HFFc6 (cell line): ENCODE measurements at regions not wholly inside any gene's neighbourhood (a gene's known extent, or its start where the extent isn't known, plus 50 kb on each side); places are given as distances from the start of the nearest gene placed in this dataset.

Experiments used
- DNase-seq: peaks from one replicate; pipeline ENCODE4 v3.0.0-alpha.2; 2018
- H3K27ac Mint-ChIP-seq: 2 replicates; pipeline ENCODE4 v1.8.0; 2020; ENCODE audit warnings: mild to moderate bottlenecking, mixed read lengths
- H3K27me3 Mint-ChIP-seq: 2 replicates; pipeline ENCODE4 v1.8.0; 2021; ENCODE audit warnings: mild to moderate bottlenecking, moderate library complexity, mixed read lengths; ENCODE audit not compliant: insufficient read depth
- H3K36me3 Mint-ChIP-seq: 2 replicates; pipeline ENCODE4 v1.8.0; 2021; ENCODE audit warnings: low read depth, mixed read lengths
- H3K4me1 Mint-ChIP-seq: 2 replicates; pipeline ENCODE4 v1.8.0; 2020; ENCODE audit warnings: low read depth, mixed read lengths
- H3K4me3 Mint-ChIP-seq: 2 replicates; pipeline ENCODE4 v1.8.0; 2020; ENCODE audit warnings: mild to moderate bottlenecking, moderate library complexity, mixed read lengths
- H3K9me3 Mint-ChIP-seq: 2 replicates; pipeline ENCODE4 v1.8.0; 2020; ENCODE audit warnings: mild to moderate bottlenecking, mixed read lengths
- CTCF ChIP-seq: fragments of 200-600 bp; sonication (generic); IDR thresholded peaks from 2 replicates; pipeline ENCODE4 v1.5.0; 2021; ENCODE audit warnings: antibody characterized with exemption, mild to moderate bottlenecking

- peaks cover 8% of the 10 kb centered on the region; the same call in 1 of the 2 replicates for H3K9me3 Mint-ChIP-seq
- H3K27ac Mint-ChIP-seq = no peak overlapping the region
- H3K4me1 Mint-ChIP-seq = peaks cover 33% of the 10 kb centered on the region
- DNase-seq = peak; percentile 8
- no peak overlapping the region for H3K4me3 Mint-ChIP-seq
- no peaks in the 10 kb centered on the region for H3K36me3 Mint-ChIP-seq
- TF ChIP-seq CTCF = peak; percentile 63
- H3K27me3 Mint-ChIP-seq = no peaks in the 10 kb centered on the region
Measured at GRCh38 chr1:238119060-238119459, 228.3 kb upstream of the ZP4 start.

GRCh38 chr1:238115852-238116251, 225.1 kb upstream of the ZP4 start:
- no peak overlapping the region; the same call in 1 of the 2 replicates for H3K4me3 Mint-ChIP-seq
- peaks cover 4% of the 10 kb centered on the region; the same call in 1 of the 2 replicates for H3K9me3 Mint-ChIP-seq
- H3K4me1 Mint-ChIP-seq = peaks cover 25% of the 10 kb centered on the region
- no peak overlapping the region for H3K27ac Mint-ChIP-seq
- TF ChIP-seq CTCF = no peak
- DNase-seq = no peak
- H3K36me3 Mint-ChIP-seq = no peaks in the 10 kb centered on the region
- no peaks in the 10 kb centered on the region; the same call in 1 of the 2 replicates for H3K27me3 Mint-ChIP-seq

GRCh38 chr1:238112952-238113621, 222.4 kb upstream of the ZP4 start:
- DNase-seq = no peak
- no peak for TF ChIP-seq CTCF

GRCh38 chr1:238111516-238111915, 220.8 kb upstream of the ZP4 start:
- no peak overlapping the region for H3K4me3 Mint-ChIP-seq
- peaks cover 4% of the 10 kb centered on the region; the same call in 1 of the 2 replicates for H3K9me3 Mint-ChIP-seq
- H3K36me3 Mint-ChIP-seq = no peaks in the 10 kb centered on the region
- peaks cover 23% of the 10 kb centered on the region for H3K4me1 Mint-ChIP-seq
- DNase-seq = no peak
- no peaks in the 10 kb centered on the region; the same call in none of the 2 replicates for H3K27me3 Mint-ChIP-seq
- no peak overlapping the region for H3K27ac Mint-ChIP-seq
- no peak for TF ChIP-seq CTCF

More at GRCh38 chr1:238112952-238113621, 222.4 kb upstream of the ZP4 start:
- Mint-ChIP-seq H3K36me3 (no peaks in the 10 kb centered on the region), H3K4me3 (no peak overlapping the region), H3K27me3 (no peaks in the 10 kb centered on the region; the same call in none of the 2 replicates), H3K9me3 (peaks cover 7% of the 10 kb centered on the region; the same call in 1 of the 2 replicates), H3K27ac (no peak overlapping the region), H3K4me1 (peaks cover 10% of the 10 kb centered on the region; the same call in 1 of the 2 replicates)

GRCh38 chr1:238111081-238111480, 220.4 kb upstream of the ZP4 start:
- H3K27ac Mint-ChIP-seq = no peak overlapping the region

More at GRCh38 chr1:238111081-238111480, 220.4 kb upstream of the ZP4 start:
- no peaks in the 10 kb centered on the region for H3K36me3 Mint-ChIP-seq
- no peaks in the 10 kb centered on the region; the same call in none of the 2 replicates for H3K27me3 Mint-ChIP-seq
- no peak overlapping the region for H3K4me3 Mint-ChIP-seq
- TF ChIP-seq CTCF = no peak
- no peak for DNase-seq
- peaks cover 18% of the 10 kb centered on the region for H3K4me1 Mint-ChIP-seq
- peaks cover 4% of the 10 kb centered on the region; the same call in 1 of the 2 replicates for H3K9me3 Mint-ChIP-seq
